ENCODE measurements at regions not wholly inside any gene's neighbourhood (a gene's known extent, or its start where the extent isn't known, plus 50 kb on each side); places are given as distances from the start of the nearest gene placed in this dataset.

- intact Hi-C loops (cut with micrococcal nuclease; ENCODE audit: unreplicated experiment), result no loop called here
- no peaks in the 10 kb centered on the region for H3K4me1 ChIP-seq (ENCODE audit: insufficient read depth, low read length)
- no peak for DNase-seq (ENCODE audit: low spot score)
- H3K36me3 ChIP-seq (replicated peaks in 1 of 2; ENCODE audit: control insufficient read depth in 1 of 2, insufficient read depth in 2 of 2, low read length in 2 of 2), result no peaks in the 10 kb centered on the region
- no peaks in the 10 kb centered on the region for H4K20me1 ChIP-seq (ENCODE audit: insufficient read depth, low read length)
- no peaks in the 10 kb centered on the region for H3K27me3 ChIP-seq (ENCODE audit: control insufficient read depth in 1 of 2, insufficient read depth in 2 of 2, low read length in 2 of 2)
- H3K4me2 ChIP-seq (ENCODE audit: low read depth, low read length), result no peak overlapping the region
- peaks cover 44% of the 10 kb centered on the region for H3K9me3 ChIP-seq (ENCODE audit: low read length)
- H3K79me2 ChIP-seq (ENCODE audit: insufficient read depth, low read length), result no peaks in the 10 kb centered on the region
- H3K9ac ChIP-seq (ENCODE audit: insufficient read depth, low read depth, low read length), result no peak overlapping the region
- TF ChIP-seq KLF16 (CRISPR knock-in tag; IDR thresholded peaks at IDR 0.05), result no peak
- TF ChIP-seq MBNL3 (CRISPR knock-in tag; conservative IDR thresholded peaks at IDR 0.05), result no peak
- no peak for TF ChIP-seq ZBTB7A (CRISPR knock-in tag; IDR thresholded peaks at IDR 0.05)
- TF ChIP-seq ZMYM3 (CRISPR knock-in tag; IDR thresholded peaks at IDR 0.05), result no peak
- no peak for TF ChIP-seq KLF13 (CRISPR knock-in tag; IDR thresholded peaks at IDR 0.05)
- TF ChIP-seq HOXA7 (CRISPR knock-in tag; IDR thresholded peaks at IDR 0.05), result no peak
- no peak for TF ChIP-seq KLF12 (CRISPR knock-in tag; IDR thresholded peaks at IDR 0.05; ENCODE audit: borderline replicate concordance)
- TF ChIP-seq GABPA (IDR thresholded peaks at IDR 0.05; ENCODE audit: low read depth, low read length), result no peak
- no peak for TF ChIP-seq GABPA (CRISPR knock-in tag; IDR thresholded peaks at IDR 0.05; ENCODE audit: low read depth)
- no peak for TF ChIP-seq MEF2D (CRISPR knock-in tag; IDR thresholded peaks at IDR 0.05)
- no peak for TF ChIP-seq PHF8 (CRISPR knock-in tag; IDR thresholded peaks at IDR 0.05)
- no peak for TF ChIP-seq ZKSCAN1 (IDR thresholded peaks at IDR 0.05; ENCODE audit: low read length)
- TF ChIP-seq STAT5B (CRISPR knock-in tag; IDR thresholded peaks at IDR 0.05), result no peak
- TF ChIP-seq CCDC6 (CRISPR knock-in tag; IDR thresholded peaks at IDR 0.05), result no peak
- no peak for TF ChIP-seq TRIM24 (CRISPR knock-in tag; IDR thresholded peaks at IDR 0.05)
- FAIRE-seq, result no peak
- 88% methylated on average over 1 of the region's 1 CpG for WGBS (ENCODE audit: low lambda C conversion rate)
- no peak for ATAC-seq
- BruUV-seq (replicated peaks), result no TSS peak
- H2AFZ ChIP-seq (ENCODE audit: low read length), result no peak overlapping the region
- ChIA-PET POLR2A (no interaction called here), CTCF (ENCODE audit: low intra/inter-chr PET ratio, low total read pairs) (no interaction called here)
- in situ Hi-C loops (cut with HindIII; ENCODE audit: extremely low pct_ligation_motif_present, low pct_unique_long_range_greater_than_20kb), result no loop called here
- H3K27ac ChIP-seq (ENCODE audit: extremely low read length, insufficient read depth, low read length), result no peak overlapping the region
- no peak overlapping the region for H3K4me3 ChIP-seq (replicated peaks in 1 of 3; ENCODE audit: insufficient read depth in 1 of 3, low read depth in 2 of 3, low read length in 3 of 3)
Observed at GRCh38 chr13:58306062-58306461, 674.5 kb downstream of the PCDH17 start.

Data from HepG2 (cell line).